Omental fat pad (tissue), 3 donors: ENCODE measurements at regions not wholly inside any gene's neighbourhood (a gene's known extent, or its start where the extent isn't known, plus 50 kb on each side); places are given as distances from the start of the nearest gene placed in this dataset.
"Not testable (repeated sequence)": the region's sequence is repeated elsewhere in the genome, so short reads cannot be mapped to it uniquely, and the experiment has no call there.

Source experiments
- ATAC-seq: fragments of 150-250 bp; one replicate; pipeline ENCODE4 v1.9.1; 2016; ENCODE audit warnings: mild to moderate bottlenecking, moderate library complexity; ENCODE audit not compliant: low FRiP score
- DNase-seq: peaks from one replicate; pipeline ENCODE4 v3.0.0-alpha.2; 2019; ENCODE audit warnings: low spot score
- CTCF ChIP-seq, 3 donors: fragments of 450-650 bp; IDR thresholded peaks; one replicate each; pipeline ENCODE4 v1.5.1; 2016 to 2017; ENCODE audit warnings: antibody characterized with exemption in 3 of 3, mild to moderate bottlenecking in 3 of 3, moderate library complexity in 2 of 3

- ATAC-seq, result no peak
- no peak for DNase-seq
- no peak for TF ChIP-seq CTCF (IDR thresholded peaks at IDR 0.05)
Measured at GRCh38 chr21:15966651-15967050, 236.9 kb downstream of the USP25 start.

- ATAC-seq (no peak), DNase-seq (no peak)
- no peak for TF ChIP-seq CTCF (IDR thresholded peaks at IDR 0.05)
Measured at GRCh38 chr21:15967661-15968060, 237.9 kb downstream of the USP25 start.

- DNase-seq, result no peak
- no peak for ATAC-seq
- TF ChIP-seq CTCF (IDR thresholded peaks at IDR 0.05), result no peak
Measured at GRCh38 chr21:15968776-15969310, 239.1 kb downstream of the USP25 start.

- DNase-seq, result no peak
- no peak for TF ChIP-seq CTCF (IDR thresholded peaks at IDR 0.05)
- ATAC-seq, result no peak
Measured at GRCh38 chr21:15976807-15977206, 247.0 kb downstream of the USP25 start.

GRCh38 chr21:15978215-15978738 is 248.5 kb downstream of the USP25 start:
- ATAC-seq (no peak), DNase-seq (no peak)
- no peak for TF ChIP-seq CTCF (IDR thresholded peaks at IDR 0.05)

- not testable (repeated sequence) for DNase-seq, ATAC-seq
Measured at GRCh38 chr21:15979493-15979892, 249.7 kb downstream of the USP25 start.

- no peak for DNase-seq
- ATAC-seq, result no peak
- no peak for TF ChIP-seq CTCF (IDR thresholded peaks at IDR 0.05)
Measured at GRCh38 chr21:15986277-15986676, 256.5 kb downstream of the USP25 start.
